ENCODE measurements at regions not wholly inside any gene's neighbourhood (a gene's known extent, or its start where the extent isn't known, plus 50 kb on each side); places are given as distances from the start of the nearest gene placed in this dataset.

- TF ChIP-seq CTCF (conservative IDR thresholded peaks at IDR 0.05; ENCODE audit: low read depth, low read length) (no peak), EZH2 (IDR thresholded peaks at IDR 0.05; ENCODE audit: borderline replicate concordance, low read depth, low read length, poor library complexity, severe bottlenecking) (no peak)
These were observed 306.8 kb upstream of the FMN2 start for GRCh38 chr1:239784896-239785295.
